Thoracic aorta (tissue), 2 donors: ENCODE measurements at regions not wholly inside any gene's neighbourhood (a gene's known extent, or its start where the extent isn't known, plus 50 kb on each side); places are given as distances from the start of the nearest gene placed in this dataset.

Experiments
- ATAC-seq: fragments of 150-250 bp; one replicate; pipeline ENCODE4 v1.8.0; 2017; ENCODE audit warnings: low read depth; ENCODE audit not compliant: insufficient number of reproducible peaks, low FRiP score
- DNase-seq: peaks from one replicate; pipeline ENCODE4 v3.0.0-alpha.2; 2020; ENCODE audit warnings: low spot score
- H3K27ac ChIP-seq, 2 donors: fragments of 200-600 bp; sonication (generic); 1 replicate in 1 of 2; 2 replicates in 1 of 2; pipeline ENCODE4 v1.5.1; 2016; ENCODE audit warnings: mild to moderate bottlenecking in 2 of 2, moderate library complexity in 2 of 2
- H3K27me3 ChIP-seq: fragments of 200-600 bp; sonication (generic); replicated peaks from 2 replicates; pipeline ENCODE4 v1.6.0; 2016; ENCODE audit warnings: mild to moderate bottlenecking; ENCODE audit not compliant: insufficient read depth
- H3K36me3 ChIP-seq: fragments of 200-600 bp; sonication (generic); one replicate; pipeline ENCODE4 v1.5.1; 2016
- H3K4me1 ChIP-seq, 2 donors: fragments of 200-600 bp; sonication (generic); 1 replicate in 1 of 2; 2 replicates in 1 of 2; pipeline versions ENCODE4 v1.5.1 to v1.6.0; 2016; ENCODE audit warnings: low read depth in 2 of 2, mild to moderate bottlenecking in 1 of 2; ENCODE audit not compliant: control insufficient read depth in 1 of 2
- H3K4me3 ChIP-seq: fragments of 200-600 bp; sonication (generic); 2 replicates; pipeline ENCODE4 v1.5.1; 2016; ENCODE audit warnings: mild to moderate bottlenecking
- H3K9me3 ChIP-seq: fragments of 200-600 bp; sonication (generic); 2 replicates; pipeline ENCODE4 v1.5.1; 2016
- TF ChIP-seq, protein P1 (sequence below): fragments of 200-600 bp; sonication (generic); IDR thresholded peaks from one replicate; pipeline ENCODE4 v1.5.1; 2019; ENCODE audit warnings: antibody characterized with exemption

DNA sequence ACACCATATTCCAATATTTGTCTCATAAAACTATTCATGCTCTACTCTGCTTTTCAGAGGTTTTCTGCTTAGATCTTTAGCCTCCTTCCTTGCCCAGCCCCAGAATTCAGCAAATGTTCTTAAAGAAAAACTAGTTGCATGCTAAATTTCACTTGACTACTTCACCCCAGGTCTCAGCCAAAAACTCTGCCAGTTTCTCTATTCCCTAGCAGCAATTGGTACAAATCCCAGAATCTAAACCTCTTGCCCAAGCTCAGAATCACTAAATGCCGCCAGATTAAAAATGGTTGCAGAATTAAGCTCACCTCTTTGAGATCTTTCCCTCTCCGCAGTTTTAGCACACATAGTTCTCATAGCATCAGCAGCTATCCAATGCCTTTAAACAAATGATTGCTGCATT is 331.2 kb upstream of the SMARCA2 start:
- no peaks in the 10 kb centered on the region for H3K4me1 ChIP-seq

DNA sequence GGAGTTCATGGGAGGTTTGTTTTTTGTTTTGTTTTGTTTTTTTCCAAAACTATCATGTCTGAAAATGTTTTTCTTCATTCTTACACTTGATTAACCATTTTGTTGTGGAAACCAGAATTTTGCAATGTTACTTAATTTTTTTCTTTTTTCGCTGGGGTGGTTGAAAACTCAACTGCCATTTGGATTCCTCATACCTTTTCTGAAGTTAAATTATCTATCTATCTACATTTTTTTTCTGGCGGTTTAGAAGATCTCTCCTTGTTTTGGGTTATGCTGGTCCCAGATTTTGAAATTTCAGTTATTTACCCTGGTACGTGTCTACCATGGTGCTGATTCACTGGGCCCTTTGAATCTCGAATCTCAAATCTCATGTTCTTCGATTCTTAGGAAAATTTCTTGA is 316.2 kb upstream of the SMARCA2 start:
- DNase-seq (no peak), ATAC-seq (no peak)
- Histone ChIP-seq H3K9me3 (no peaks in the 10 kb centered on the region), H3K4me1 (no peaks in the 10 kb centered on the region), H3K27me3 (no peaks in the 10 kb centered on the region), H3K36me3 (no peaks in the 10 kb centered on the region), H3K4me3 (no peak overlapping the region), H3K27ac (no peak overlapping the region)
- TF ChIP-seq, protein P1, sequence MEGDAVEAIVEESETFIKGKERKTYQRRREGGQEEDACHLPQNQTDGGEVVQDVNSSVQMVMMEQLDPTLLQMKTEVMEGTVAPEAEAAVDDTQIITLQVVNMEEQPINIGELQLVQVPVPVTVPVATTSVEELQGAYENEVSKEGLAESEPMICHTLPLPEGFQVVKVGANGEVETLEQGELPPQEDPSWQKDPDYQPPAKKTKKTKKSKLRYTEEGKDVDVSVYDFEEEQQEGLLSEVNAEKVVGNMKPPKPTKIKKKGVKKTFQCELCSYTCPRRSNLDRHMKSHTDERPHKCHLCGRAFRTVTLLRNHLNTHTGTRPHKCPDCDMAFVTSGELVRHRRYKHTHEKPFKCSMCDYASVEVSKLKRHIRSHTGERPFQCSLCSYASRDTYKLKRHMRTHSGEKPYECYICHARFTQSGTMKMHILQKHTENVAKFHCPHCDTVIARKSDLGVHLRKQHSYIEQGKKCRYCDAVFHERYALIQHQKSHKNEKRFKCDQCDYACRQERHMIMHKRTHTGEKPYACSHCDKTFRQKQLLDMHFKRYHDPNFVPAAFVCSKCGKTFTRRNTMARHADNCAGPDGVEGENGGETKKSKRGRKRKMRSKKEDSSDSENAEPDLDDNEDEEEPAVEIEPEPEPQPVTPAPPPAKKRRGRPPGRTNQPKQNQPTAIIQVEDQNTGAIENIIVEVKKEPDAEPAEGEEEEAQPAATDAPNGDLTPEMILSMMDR, result no peak

More for the DNA sequence above, 331.2 kb upstream of the SMARCA2 start:
- ATAC-seq (no peak), DNase-seq (no peak)
- H3K9me3 ChIP-seq, result no peaks in the 10 kb centered on the region
- H3K4me3 ChIP-seq, result no peak overlapping the region
- TF ChIP-seq, protein P1, result no peak
- no peaks in the 10 kb centered on the region for H3K27me3 ChIP-seq
- H3K27ac ChIP-seq, result no peak overlapping the region
- no peaks in the 10 kb centered on the region for H3K36me3 ChIP-seq

DNA sequence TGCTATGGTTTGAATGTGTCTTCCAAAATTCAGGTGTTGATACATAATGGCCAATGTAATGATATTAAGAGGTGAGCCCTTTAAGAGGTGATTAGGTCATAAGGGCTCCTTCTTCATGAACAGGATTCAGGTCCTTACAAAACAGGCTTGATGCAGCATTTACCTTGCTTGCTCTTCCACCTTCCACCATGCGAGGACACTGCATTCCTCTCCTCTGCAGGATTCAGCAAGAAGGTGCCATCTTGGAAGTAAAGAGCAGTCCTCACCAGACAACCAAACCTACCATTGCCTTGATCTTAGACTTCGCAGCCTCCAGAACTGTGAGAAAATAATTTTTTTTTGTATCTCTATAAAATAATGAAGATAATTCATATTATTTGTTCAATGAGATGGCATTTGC is 314.0 kb upstream of the SMARCA2 start:
- H3K27me3 ChIP-seq, result no peaks in the 10 kb centered on the region
- TF ChIP-seq, protein P1, result no peak
- DNase-seq, result no peak
- H3K27ac ChIP-seq, result no peak overlapping the region
- H3K9me3 ChIP-seq, result no peaks in the 10 kb centered on the region
- no peak for ATAC-seq
- no peak overlapping the region for H3K4me3 ChIP-seq
- no peaks in the 10 kb centered on the region for H3K4me1 ChIP-seq
- no peaks in the 10 kb centered on the region for H3K36me3 ChIP-seq

DNA sequence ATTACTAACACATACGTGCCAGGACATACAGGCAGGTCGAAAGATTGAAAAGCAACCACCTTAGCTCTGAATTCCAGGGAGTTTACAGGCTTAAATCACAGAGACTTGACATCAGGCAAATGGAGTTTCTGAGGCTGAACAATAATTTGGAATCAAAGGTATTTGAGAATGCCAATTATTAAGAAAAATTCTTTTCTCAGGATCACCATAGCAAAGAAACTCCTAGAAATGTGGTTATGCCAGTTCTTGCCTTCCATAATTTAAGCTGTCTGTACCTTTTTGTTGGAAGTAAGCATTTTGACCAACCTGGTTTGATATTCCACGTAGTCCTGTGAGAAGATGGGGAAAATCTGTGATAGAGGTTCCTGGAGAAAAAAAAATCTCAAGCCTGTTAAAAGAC is 312.4 kb upstream of the SMARCA2 start:
- Histone ChIP-seq H3K27ac (no peak overlapping the region), H3K36me3 (no peaks in the 10 kb centered on the region), H3K4me1 (no peaks in the 10 kb centered on the region), H3K9me3 (no peaks in the 10 kb centered on the region), H3K4me3 (no peak overlapping the region), H3K27me3 (no peaks in the 10 kb centered on the region)
- ATAC-seq, result no peak
- DNase-seq, result no peak
- TF ChIP-seq, protein P1, result no peak

DNA sequence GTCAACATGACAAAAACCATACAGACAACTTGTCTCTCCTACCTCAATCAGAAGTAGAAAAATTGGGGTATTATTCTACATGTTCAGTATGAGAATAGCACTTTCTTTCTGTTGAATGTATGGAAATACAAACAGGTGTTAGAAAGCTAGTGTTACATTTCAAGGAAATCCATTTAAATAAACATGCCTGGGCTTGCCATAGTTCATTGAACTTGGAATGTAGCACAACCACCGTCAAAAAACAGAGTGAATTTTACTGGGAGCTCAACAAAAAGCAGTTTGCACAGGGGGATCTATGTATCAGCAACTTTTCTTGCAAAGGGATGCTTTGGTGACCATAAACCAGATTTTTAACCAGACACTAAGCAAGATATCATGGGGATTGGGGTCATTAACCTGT is 307.9 kb upstream of the SMARCA2 start:
- ATAC-seq (no peak), DNase-seq (no peak)
- TF ChIP-seq, protein P1, result no peak
- Histone ChIP-seq H3K27ac (no peak overlapping the region), H3K4me1 (no peaks in the 10 kb centered on the region), H3K27me3 (no peaks in the 10 kb centered on the region), H3K4me3 (no peak overlapping the region), H3K36me3 (no peaks in the 10 kb centered on the region), H3K9me3 (no peaks in the 10 kb centered on the region)
